C4-2B (cell line): ENCODE measurements at regions not wholly inside any gene's neighbourhood (a gene's known extent, or its start where the extent isn't known, plus 50 kb on each side); places are given as distances from the start of the nearest gene placed in this dataset.

Experiments used
- H3K27ac ChIP-seq: fragments of 450-650 bp; 2 replicates; pipeline ENCODE4 v1.5.1; 2017
- ZFX ChIP-seq: fragments of 450-650 bp; IDR thresholded peaks from 2 replicates; pipeline ENCODE4 v1.6.1; 2017
- TF ChIP-seq, protein P1 (sequence below): fragments of 450-650 bp; conservative IDR thresholded peaks from 2 replicates; pipeline ENCODE4 v1.5.1; 2017; ENCODE audit warnings: mild to moderate bottlenecking

DNA sequence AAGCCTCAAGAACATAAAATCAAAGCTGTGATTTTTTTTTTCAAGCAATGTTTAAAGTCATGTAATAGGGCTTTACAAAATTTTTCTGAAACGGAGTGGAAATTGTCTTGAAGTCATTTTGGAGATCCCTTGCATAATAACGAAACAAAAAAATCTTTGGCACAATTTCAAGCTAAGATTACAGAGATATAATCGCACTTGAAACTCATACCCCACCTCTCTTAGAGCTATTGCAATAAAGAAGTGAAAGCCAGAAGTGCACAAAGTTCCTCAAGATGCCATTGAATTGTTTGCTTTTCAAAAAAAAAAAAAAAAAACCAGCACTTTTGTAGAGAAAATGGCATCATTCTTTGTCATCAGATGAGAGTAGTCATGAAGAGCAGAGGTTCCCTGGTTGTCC is 152.3 kb downstream of the PAX3 start:
- no peak overlapping the region for H3K27ac ChIP-seq
- TF ChIP-seq, protein P1, sequence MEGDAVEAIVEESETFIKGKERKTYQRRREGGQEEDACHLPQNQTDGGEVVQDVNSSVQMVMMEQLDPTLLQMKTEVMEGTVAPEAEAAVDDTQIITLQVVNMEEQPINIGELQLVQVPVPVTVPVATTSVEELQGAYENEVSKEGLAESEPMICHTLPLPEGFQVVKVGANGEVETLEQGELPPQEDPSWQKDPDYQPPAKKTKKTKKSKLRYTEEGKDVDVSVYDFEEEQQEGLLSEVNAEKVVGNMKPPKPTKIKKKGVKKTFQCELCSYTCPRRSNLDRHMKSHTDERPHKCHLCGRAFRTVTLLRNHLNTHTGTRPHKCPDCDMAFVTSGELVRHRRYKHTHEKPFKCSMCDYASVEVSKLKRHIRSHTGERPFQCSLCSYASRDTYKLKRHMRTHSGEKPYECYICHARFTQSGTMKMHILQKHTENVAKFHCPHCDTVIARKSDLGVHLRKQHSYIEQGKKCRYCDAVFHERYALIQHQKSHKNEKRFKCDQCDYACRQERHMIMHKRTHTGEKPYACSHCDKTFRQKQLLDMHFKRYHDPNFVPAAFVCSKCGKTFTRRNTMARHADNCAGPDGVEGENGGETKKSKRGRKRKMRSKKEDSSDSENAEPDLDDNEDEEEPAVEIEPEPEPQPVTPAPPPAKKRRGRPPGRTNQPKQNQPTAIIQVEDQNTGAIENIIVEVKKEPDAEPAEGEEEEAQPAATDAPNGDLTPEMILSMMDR, result no peak
- TF ChIP-seq ZFX, result no peak

DNA sequence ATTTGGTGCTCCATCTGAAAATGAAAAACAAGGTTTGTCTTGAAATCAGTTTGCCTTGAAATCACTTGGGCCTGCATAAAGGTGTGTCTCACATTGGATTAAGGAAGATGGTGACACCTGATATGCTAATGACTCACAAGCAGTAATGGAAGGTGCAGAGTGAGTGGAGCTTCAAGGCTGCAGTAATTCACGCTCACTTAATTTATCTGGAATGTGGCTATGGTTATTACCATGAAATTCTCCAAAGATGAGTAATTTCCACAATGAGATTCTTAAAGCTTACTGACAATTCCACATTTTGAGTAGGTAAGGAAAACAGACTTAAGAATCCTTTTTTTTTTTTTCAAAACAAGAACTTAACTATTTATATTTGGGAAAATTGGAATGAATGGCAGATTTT is 156.8 kb downstream of the PAX3 start:
- H3K27ac ChIP-seq, result no peak overlapping the region
- TF ChIP-seq ZFX, result no peak
- TF ChIP-seq, protein P1, result no peak

DNA sequence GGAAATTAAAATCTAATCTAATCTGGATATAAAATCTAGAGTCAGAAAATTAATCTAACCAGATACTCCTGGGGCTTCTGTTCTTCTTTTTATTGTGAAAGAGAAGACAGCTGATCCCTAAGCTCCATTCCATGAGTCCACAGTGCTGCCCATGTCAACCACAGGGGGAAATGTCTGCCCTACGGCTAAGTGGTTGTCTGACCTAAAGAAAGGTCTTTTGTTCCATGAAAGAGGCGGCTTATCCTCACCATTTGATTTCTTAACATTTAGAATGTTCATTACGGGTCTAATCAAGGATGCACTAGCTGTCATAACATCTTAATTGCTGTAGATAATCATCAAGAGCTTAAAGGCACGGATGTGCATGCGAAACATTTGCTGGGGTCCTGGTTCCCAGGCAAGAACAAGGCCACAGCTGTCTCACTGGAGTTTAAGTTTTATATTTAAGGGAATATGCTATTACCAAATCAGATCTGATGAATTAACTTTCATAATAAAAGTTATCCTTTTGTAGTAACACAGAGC is 162.6 kb downstream of the PAX3 start:
- no peak overlapping the region for H3K27ac ChIP-seq
- TF ChIP-seq, protein P1, result no peak
- no peak for TF ChIP-seq ZFX

DNA sequence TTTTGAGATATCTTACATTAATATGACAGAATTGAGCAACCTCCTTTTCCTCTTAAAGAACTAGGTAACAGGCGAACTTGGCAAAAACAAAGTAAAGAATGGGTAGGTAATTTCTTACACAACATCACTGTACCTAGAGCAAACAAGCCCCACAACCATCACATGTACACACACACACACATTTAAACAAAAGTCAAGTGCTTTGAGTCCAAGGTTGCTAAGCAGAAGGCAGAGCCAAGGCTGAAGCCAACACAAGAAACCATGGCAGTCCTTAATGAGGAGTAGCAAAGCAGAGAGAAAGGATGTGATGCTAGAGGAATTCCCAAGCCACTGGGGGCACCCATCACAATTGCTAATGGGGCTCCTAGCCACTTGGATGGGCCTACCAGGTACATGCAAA is 164.1 kb downstream of the PAX3 start:
- H3K27ac ChIP-seq, result no peak overlapping the region
- TF ChIP-seq ZFX, result no peak
- TF ChIP-seq, protein P1, result no peak

DNA sequence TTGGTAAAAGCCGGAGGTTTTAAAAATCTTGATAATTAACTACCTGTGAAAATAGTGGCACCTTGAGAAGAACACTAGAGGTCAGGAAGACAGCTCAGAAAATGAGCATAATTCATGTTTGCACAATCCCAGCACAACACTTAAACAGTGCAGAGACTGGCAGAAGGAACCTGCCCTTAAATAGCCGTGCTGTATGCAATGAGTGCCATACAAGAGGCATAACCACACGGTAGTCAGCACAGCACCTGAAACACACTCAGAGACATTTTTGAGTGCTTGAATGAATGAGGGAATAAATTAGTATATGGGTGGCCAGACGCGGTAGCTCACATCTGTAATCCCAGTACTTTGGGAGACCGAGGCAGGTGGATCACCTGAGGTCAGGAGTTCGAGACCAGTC is 164.9 kb downstream of the PAX3 start:
- H3K27ac ChIP-seq, result no peak overlapping the region
- TF ChIP-seq, protein P1, result no peak
- TF ChIP-seq ZFX, result no peak

DNA sequence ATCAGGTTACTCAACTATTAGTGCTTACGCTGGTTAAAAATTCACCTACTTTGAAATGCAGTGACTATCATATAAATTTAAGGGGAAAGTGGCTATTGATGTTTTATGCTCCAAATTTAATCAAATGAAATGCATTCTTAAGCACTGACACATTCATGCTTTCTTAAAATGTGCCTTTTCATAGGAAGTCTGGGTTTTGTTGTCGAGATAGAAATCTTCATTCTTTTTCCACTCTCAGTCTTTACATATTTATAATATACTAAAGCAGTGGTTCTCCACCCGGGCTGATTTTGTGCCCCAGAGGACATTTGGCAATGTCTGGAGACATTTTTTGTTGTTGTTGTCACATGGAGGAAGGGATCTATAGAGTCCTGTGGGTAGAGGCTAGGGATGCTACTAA is 167.9 kb downstream of the PAX3 start:
- no peak for TF ChIP-seq ZFX
- TF ChIP-seq, protein P1, result no peak
- H3K27ac ChIP-seq, result no peak overlapping the region

DNA sequence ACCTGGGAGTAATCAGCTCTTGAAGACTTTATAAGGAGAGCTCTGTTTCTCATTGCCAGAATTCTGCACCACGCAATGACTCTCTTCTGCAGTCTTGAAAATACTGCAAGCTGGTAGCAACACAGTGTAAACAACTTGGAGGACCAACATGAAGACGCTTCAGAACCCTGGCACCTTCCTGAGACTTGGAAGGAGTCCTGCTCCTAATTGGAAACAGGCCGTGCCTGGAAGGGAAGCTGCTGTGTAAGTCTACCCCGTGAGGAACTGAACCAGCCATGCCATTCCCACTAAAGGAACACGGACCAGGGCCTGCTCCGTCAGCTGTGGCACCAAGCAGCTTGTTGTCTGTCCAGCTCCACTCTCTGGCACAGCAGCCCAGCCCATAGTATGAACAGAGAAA is 171.1 kb downstream of the PAX3 start:
- no peak for TF ChIP-seq ZFX
- TF ChIP-seq, protein P1, result no peak
- no peak overlapping the region for H3K27ac ChIP-seq
